Bone marrow (tissue), 2 donors: ENCODE measurements at regions not wholly inside any gene's neighbourhood (a gene's known extent, or its start where the extent isn't known, plus 50 kb on each side); places are given as distances from the start of the nearest gene placed in this dataset.
A peak's percentile ranks its signal among the peaks of the same experiment; 100 is the strongest.
"Not testable (repeated sequence)": the region's sequence is repeated elsewhere in the genome, so short reads cannot be mapped to it uniquely, and the experiment has no call there.

Experiments used
- DNase-seq, 2 donors: peaks; one replicate each; lab custom pipeline; 2025; lab: John Stamatoyannopoulos, UW

DNA sequence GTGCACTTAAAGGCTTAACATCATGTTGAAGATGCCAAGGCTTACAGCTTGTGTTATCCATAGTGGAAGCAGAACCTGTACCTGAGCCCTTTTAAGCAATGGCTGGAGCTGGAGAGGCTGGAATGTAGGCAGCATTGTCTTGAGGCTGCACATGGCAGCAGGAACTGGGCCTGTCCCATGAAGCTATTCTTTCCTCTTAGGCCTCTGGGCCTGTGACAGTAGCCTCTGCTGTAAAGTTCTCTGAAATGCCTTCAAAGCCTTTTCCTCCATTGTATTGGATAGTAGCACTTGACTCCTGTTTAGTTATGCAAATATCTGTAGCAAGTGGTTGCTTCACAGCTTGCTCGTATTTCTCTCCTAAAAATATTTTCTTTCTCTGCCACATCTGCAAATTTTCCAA lies 127.4 kb upstream of the ANO5 start:
- DNase-seq: no peak

DNA sequence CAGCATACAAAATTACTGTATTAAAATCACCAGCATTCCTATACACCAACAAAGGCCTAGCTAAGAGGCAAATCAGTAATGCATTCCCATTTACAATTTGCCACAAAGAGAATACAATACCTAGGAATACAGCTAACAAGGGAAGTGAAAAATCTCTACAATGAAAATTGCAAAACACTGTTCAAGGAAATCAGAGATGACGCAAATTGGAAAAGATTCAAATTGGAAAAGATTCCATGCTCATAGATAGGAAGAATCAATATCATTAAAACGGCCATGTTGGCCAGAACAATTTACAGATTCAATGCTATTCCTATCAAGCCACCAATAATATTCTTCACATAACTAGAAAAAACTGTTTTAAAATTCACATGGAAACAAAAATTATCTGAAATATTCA lies 123.0 kb upstream of the ANO5 start:
- DNase-seq: no peak

DNA sequence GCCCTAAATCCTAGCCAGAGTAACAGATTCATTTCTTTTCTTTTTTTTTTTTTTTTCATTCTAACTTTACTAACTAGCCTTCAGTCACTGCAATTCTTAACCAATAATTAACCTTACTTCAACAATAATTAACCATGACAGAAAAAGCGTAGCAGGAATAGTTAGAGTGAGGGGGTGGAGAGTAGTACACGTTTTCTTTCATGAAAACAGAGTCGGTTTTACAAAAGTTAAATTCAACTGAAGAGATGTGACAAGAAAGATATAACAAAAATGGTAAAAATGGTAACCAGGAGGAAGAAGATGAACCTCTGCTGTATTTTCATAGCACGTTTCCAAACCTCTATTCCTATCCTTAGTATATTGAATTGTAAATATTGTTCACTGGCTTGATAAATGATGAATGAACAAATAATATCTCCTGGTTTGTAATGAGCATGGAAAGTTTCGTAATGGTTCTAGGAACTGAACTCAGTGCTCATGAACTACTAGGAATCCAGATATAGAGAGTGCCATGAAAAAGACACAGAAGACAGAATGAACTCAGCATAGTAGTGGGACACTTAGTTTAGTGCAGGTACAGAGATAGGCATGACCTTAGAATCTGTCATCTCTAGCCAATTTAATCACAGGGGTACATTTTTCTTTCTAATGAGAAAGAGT lies 116.5 kb upstream of the ANO5 start:
- no peak for DNase-seq

DNA sequence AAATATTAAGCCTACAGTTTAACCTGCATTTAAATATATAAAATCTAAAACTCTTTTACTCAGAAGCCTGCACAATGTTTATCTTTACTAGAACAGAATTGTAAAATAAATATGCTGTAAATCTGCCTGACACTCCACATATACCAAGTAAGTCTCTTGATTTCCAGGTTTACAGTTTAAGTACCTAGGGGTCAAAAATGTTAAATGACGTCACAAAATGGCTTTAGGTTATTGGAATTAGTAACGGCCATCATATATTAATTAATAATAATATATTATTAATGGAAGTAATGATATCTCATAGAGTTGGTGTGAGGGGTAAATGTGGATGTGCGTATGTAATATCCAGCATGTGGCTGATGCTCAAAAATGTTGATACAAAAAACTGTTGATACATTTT lies 114.8 kb upstream of the ANO5 start:
- no peak for DNase-seq

DNA sequence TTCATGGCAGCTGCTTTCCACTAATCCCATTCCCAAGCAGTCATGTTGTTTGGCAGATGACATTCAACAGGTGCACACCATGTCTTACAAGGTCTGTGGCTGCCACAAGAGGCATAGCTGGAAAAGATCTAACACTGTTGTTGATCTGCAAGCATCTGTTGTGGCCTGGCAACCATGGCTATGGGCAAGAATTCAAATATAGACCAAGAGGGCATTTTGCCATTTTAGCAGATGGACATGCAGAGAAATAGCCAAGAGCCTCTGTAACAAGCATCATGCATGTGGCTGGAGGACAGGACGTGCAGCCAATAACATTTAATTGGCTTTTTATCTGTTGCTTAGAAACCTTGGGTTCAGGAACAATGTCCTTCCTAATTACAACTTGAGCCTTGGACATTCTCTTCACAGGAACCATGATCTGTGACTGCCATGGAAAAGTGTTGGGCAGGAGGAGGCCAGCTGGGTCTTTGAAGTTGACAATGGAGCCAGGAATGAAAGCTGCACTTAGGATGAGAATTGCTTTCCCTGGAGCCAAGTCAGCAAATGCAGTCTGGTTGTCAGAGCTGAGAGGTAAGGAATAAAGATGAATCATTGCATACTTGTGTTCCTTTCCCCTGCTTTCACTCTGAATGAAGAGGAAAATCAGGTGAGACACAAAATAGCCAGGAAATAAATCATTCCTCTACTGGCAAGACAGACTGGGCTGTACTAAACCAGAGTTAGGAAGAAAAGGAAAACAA lies 113.6 kb upstream of the ANO5 start:
- no peak for DNase-seq

DNA sequence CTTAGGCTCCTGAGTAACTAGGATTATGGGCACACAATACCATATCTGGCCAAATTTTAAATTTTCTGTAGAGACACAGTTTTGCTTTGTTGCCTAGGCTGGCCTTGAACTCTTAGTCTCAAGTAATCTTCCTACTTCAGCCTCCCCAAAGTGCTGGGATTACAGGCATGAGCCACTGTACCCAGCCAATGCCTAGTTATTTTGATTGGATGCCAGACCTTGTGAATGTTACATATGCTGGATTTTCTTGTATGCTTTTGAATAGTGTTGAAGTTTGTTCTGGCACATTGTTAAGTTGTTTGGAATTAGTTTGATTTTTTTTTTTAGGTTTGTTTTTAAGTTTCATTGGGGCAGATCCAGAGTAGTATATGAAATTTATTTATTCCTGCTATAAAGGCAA lies 110.7 kb upstream of the ANO5 start:
- no peak for DNase-seq

DNA sequence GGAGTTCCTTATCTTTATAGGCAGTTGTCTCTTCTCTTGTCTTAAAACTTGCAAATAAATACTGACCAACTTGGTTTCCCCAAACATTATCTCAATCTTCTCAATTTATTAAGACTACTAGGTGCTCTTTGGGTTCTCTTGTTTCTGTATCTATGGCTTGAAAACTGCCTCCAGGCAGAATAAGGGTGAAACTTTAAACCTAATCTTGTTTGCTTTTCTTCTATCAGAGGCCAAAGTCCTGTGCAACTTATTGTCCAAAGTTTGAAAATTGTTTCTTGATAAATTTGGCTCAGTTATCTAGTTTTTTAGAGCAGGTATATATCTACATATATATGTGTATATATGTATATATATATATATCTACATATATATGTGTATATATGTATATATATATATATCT lies 110.1 kb upstream of the ANO5 start:
- DNase-seq: no peak

DNA sequence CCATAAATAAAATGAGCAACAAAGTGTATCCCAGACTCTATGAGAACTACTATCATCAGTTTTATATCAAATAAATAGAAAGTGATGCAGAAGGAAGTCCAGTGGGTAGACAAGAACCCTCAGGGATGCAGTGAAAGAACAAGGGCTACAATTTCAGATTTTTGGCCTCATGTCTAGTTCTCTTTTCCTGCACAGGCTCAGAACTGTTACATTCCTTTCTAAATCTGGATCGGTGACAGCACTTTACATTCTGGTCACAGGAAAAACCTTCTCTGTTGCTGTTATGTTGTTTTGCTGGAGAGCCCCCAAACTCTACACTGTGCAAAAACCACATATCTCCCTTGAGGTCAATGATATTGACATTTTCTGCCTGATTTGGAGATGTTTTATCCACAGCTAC lies 108.8 kb upstream of the ANO5 start:
- no peak for DNase-seq

DNA sequence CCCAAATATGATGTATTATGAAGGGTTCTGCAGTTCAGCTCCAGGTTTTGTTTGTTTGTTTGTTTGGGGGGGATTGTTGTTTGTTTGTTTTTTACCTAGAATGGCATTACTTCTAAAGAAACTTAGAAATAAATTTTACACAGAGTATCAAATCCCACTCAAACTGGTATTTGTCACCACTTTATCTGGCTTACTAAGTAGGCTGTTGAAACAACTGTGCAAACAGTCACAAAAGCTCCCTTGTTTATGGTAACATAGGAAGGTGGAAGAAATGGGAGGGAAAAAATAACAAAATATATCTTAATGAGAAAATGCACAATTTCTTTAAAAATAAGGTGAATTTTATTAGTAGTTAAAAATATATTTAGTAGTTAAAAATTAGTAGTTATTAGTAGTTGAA lies 108.3 kb upstream of the ANO5 start:
- no peak for DNase-seq

DNA sequence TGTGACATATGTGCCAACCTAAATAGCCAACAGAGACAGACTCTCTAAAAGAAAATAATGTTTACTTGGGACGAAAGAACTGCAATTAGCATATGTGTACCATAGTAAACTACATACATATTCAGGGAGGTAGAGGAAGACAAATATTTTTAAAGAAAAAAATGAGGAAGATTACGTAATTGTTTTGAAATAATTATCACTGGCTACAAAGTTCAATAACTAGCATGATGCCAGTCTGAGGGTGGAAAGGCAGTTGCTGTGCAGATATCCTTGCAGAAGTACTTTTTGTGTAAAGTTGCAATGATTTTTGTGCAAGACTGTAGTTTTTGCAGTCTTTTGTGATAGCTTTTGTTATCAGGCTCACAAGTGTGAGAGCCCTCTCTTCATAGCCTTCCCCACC lies 103.3 kb upstream of the ANO5 start:
- no peak for DNase-seq

DNA sequence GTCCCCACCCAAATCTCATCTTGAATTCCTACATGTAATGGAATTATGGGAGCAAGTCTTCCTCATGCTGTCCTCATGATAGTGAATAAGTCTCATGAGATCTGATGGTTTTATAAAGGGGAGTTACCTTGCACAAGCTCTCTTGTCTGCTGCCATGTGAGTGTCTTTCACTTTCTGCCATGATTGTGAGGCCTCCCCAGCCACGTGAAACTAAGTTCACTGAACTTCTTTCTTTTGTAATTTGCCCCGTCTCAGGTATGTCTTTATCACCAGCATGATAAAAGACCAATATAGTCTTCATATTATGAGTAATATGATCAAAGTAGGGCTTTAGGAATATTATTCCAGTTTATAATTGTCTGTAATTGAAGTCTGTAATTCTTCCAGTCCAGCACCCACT lies 86.3 kb upstream of the ANO5 start:
- DNase-seq: no peak

DNA sequence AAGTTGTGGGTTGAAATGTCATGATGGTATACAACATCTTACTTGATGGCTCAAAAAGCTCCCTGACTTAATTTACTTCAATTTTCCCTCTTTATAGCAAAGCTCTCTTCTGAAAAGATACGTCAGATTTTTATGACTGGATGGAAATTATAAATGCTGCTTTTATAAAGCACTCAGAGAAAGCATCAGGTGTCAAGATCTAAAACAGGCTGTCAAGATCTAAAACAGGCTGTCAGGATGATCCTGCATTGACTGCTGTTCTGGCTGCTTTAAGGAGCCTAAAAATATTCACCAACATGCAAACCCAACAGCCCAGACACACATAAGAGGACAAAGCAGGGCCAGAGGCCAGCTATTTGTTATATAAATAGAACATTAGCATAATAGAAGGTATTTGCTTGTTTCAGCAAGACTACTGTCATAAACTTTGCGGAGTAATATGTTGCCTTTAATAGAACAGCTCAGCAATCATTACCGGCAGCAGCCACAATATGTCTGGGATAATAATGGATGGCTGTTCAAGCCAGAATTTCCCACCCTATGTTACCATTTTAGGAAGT lies 77.3 kb upstream of the ANO5 start:
- no peak for DNase-seq

DNA sequence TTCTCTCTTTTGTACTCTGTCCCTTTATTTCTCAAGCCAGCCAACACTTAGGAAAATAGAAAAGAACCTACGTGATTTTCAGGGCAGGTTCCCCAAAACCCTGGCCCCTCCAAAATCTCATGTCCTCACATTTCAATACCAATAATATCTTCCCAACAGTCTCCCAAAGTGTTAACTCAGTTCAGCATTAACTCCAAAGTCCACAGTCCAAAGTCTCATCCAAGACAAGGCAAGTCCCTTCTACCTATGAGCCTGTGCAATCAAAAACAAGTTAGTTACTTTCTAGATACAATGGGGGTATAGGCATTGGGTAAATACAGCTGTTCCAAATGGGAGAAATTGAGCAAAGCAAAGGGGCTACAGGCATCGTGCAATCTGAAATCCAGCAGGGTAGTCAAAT lies 64.9 kb upstream of the ANO5 start:
- DNase-seq: not testable (repeated sequence)

DNA sequence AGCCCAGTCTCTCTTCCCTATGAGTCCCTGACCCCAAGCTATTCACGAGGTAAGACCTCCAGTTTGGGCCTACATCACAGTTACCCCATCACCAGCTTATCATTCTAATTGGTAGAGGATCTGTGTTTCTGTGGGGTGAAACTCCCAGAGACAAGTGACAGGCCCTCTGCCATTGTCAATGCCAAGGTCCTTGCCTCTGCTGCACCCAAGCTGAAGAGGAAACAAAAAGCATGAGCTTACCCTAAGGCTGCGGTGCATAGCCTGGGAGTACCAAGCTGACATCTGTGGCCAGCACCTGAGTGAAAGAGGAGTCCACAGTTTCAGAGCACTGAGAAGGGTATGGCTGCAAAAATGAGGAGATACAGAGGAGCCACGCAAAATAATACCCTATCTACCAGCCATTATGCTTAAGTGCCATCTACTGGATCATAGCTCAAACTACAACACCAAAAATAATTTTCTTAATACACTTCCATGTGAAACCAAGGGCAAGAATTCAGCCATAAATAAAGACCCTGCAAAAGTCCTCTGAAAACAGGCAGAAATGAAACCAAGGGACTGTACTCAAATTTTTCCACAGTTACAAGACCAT lies 62.3 kb upstream of the ANO5 start:
- DNase-seq: peak in 1 of 2 donors; percentile 8

DNA sequence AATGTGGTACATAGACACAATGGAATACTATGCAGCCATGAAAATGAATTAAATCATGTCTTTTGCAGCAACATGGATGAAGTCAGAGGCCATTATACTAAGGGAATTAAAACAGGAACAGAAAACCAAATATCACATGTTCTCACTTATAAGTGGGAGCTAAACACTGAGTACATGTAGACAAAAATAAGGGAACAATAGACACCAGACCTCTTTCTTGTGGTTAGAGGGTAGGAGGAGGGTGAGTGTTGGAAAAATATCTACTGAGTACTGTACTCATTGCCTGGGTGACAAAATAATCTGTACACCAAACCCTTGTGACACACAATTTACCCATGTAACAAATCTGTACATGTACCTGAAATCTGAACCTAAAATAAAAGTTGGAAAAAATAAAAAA lies 59.1 kb upstream of the ANO5 start:
- no peak for DNase-seq

DNA sequence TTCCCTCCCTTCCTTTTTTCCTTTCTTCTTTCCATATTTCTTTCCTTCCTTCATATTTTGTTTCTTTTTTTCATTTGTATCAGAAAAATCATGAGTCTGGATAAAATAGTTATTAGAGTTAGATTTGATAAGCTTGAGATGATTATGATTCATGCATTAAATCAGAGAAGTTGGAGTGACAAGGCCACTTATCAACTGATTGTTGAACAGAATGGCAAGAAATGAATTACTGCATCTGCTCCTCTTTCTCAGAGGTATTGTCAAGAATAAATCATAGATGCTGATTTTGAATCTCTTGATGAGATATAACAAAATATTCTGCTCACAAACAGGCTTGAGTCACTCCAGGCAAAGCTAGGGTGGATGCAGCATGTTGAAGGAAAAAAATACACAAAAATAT lies 54.6 kb upstream of the ANO5 start:
- no peak for DNase-seq
